OCI-LY3 (cell line): ENCODE measurements at regions not wholly inside any gene's neighbourhood (a gene's known extent, or its start where the extent isn't known, plus 50 kb on each side); places are given as distances from the start of the nearest gene placed in this dataset.

Experiments used
- H2AFZ ChIP-seq: fragments of 200-600, 300-600 bp; shearing (Covaris generic); 2 replicates; pipeline ENCODE4 v1.6.0; 2014; ENCODE audit warnings: antibody characterized with exemption, low read depth, low read length
- H3K27ac ChIP-seq: fragments of 200-600, 300-600 bp; sonication (generic); 2 replicates; pipeline ENCODE4 v1.5.1; 2014; ENCODE audit warnings: mild to moderate bottlenecking, low read length, moderate library complexity, mixed read lengths
- H3K27me3 ChIP-seq: fragments of 200-600, 300-600 bp; sonication (generic); 2 replicates; pipeline ENCODE4 v1.6.1; 2014; ENCODE audit warnings: low read depth, low read length, mixed read lengths
- H3K36me3 ChIP-seq: fragments of 200-600, 300-600 bp; sonication (generic); replicated peaks from 2 replicates; pipeline ENCODE3; 2014; ENCODE audit warnings: low read depth, low read length, mixed read lengths
- H3K4me1 ChIP-seq: fragments of 300-600, 200-600 bp; sonication (generic); 2 replicates; pipeline ENCODE4 v1.6.1; 2014; ENCODE audit warnings: low read length, mixed read lengths
- H3K4me2 ChIP-seq: fragments of 200-600, 300-600 bp; sonication (generic); 2 replicates; pipeline ENCODE4 v1.6.1; 2014; ENCODE audit warnings: low read length, mixed read lengths
- H3K4me3 ChIP-seq: fragments of 300-600, 200-600 bp; sonication (generic); 2 replicates; pipeline ENCODE4 v1.5.1; 2014; ENCODE audit warnings: antibody characterized with exemption, mild to moderate bottlenecking, low read length, moderate library complexity
- H3K79me2 ChIP-seq: fragments of 300-600, 200-600 bp; shearing (Covaris generic); 2 replicates; pipeline ENCODE4 v1.6.1; 2014; ENCODE audit warnings: mild to moderate bottlenecking, low read length, mixed read lengths
- H3K9ac ChIP-seq: fragments of 300-600, 200-600 bp; shearing (Covaris generic); 2 replicates; pipeline ENCODE4 v1.6.0; 2014; ENCODE audit warnings: mild to moderate bottlenecking, low read length, moderate library complexity
- H3K9me3 ChIP-seq: fragments of 200-600, 300-600 bp; shearing (Covaris generic); 2 replicates; pipeline ENCODE4 v1.6.1; 2014; ENCODE audit warnings: low read length, mixed read lengths; ENCODE audit not compliant: insufficient read depth
- H4K20me1 ChIP-seq: fragments of 200-600, 300-600 bp; sonication (generic); 2 replicates; pipeline ENCODE4 v1.6.1; 2016; ENCODE audit warnings: low read length, mixed read lengths; ENCODE audit not compliant: insufficient read depth
- CTCF ChIP-seq: fragments of 200-600, 300-600 bp; sonication (generic); IDR thresholded peaks from 2 replicates; pipeline ENCODE4 v1.5.1; 2014; ENCODE audit warnings: antibody characterized with exemption, low read length, low read depth
- EZH2phosphoT487 ChIP-seq: fragments of 200-600 bp; shearing (Covaris generic); IDR thresholded peaks from 2 replicates; pipeline ENCODE4 v1.6.1; 2018; ENCODE audit warnings: antibody characterized with exemption, mixed run types, low read depth

- Histone ChIP-seq H3K27ac (no peak overlapping the region), H3K36me3 (peaks cover 4% of the 10 kb centered on the region), H4K20me1 (no peaks in the 10 kb centered on the region), H3K9me3 (0 out of 2 replicates have a peak, but pooled peaks cover 3% of the 10 kb centered on the region), H3K4me3 (no peak overlapping the region), H3K27me3 (no peaks in the 10 kb centered on the region), H2AFZ (no peak overlapping the region), H3K79me2 (no peaks in the 10 kb centered on the region), H3K9ac (no peak overlapping the region), H3K4me2 (no peak overlapping the region), H3K4me1 (peaks cover 5% of the 10 kb centered on the region)
- no peak for TF ChIP-seq CTCF
- no peak for TF ChIP-seq EZH2phosphoT487
These were observed 133.1 kb downstream of the DIPK2A start for GRCh38 chr3:144104679-144105078.

GRCh38 chr3:144105542-144105941 lies 133.9 kb downstream of the DIPK2A start:
- TF ChIP-seq CTCF (no peak), EZH2phosphoT487 (no peak)
- H3K4me2 ChIP-seq, result no peak overlapping the region
- peaks cover 13% of the 10 kb centered on the region for H3K4me1 ChIP-seq
- H3K79me2 ChIP-seq, result no peaks in the 10 kb centered on the region; the same call in 1 of the 2 replicates
- no peak overlapping the region for H3K27ac ChIP-seq
- H3K9ac ChIP-seq, result no peak overlapping the region
- no peaks in the 10 kb centered on the region for H3K27me3 ChIP-seq
- H3K4me3 ChIP-seq, result no peak overlapping the region
- H4K20me1 ChIP-seq, result no peaks in the 10 kb centered on the region
- no peaks in the 10 kb centered on the region for H3K9me3 ChIP-seq
- H2AFZ ChIP-seq, result no peak overlapping the region
- H3K36me3 ChIP-seq, result no peaks in the 10 kb centered on the region

GRCh38 chr3:144106970-144107369 lies 135.3 kb downstream of the DIPK2A start:
- Histone ChIP-seq H3K4me2 (no peak overlapping the region), H3K36me3 (no peaks in the 10 kb centered on the region), H3K27me3 (no peaks in the 10 kb centered on the region), H2AFZ (no peak overlapping the region), H3K4me3 (no peak overlapping the region), H3K79me2 (peaks cover 5% of the 10 kb centered on the region; the same call in 1 of the 2 replicates), H3K9ac (no peak overlapping the region), H4K20me1 (no peaks in the 10 kb centered on the region), H3K9me3 (no peaks in the 10 kb centered on the region), H3K27ac (no peak overlapping the region), H3K4me1 (peaks cover 16% of the 10 kb centered on the region)
- TF ChIP-seq EZH2phosphoT487 (no peak), CTCF (no peak)

GRCh38 chr3:144107923-144108322 lies 136.3 kb downstream of the DIPK2A start:
- peaks cover 5% of the 10 kb centered on the region; the same call in 1 of the 2 replicates for H3K79me2 ChIP-seq
- no peaks in the 10 kb centered on the region for H3K36me3 ChIP-seq
- H3K4me3 ChIP-seq, result no peak overlapping the region
- no peak overlapping the region for H3K4me2 ChIP-seq
- H4K20me1 ChIP-seq, result no peaks in the 10 kb centered on the region
- H3K9ac ChIP-seq, result no peak overlapping the region
- H3K27ac ChIP-seq, result no peak overlapping the region
- no peaks in the 10 kb centered on the region for H3K27me3 ChIP-seq
- no peaks in the 10 kb centered on the region for H3K9me3 ChIP-seq
- peaks cover 16% of the 10 kb centered on the region for H3K4me1 ChIP-seq
- H2AFZ ChIP-seq, result no peak overlapping the region
- no peak for TF ChIP-seq CTCF
- no peak for TF ChIP-seq EZH2phosphoT487
